K562 (cell line): ENCODE measurements at regions not wholly inside any gene's neighbourhood (a gene's known extent, or its start where the extent isn't known, plus 50 kb on each side); places are given as distances from the start of the nearest gene placed in this dataset.
"Not testable (repeated sequence)": the region's sequence is repeated elsewhere in the genome, so short reads cannot be mapped to it uniquely, and the experiment has no call there.

ENCODE experiments used
- ATAC-seq: fragments of 200-7000 bp; cut with Tn5 transposase; 3 replicates; pipeline ENCODE4 v1.9.1; 2020; ENCODE audit warnings: moderate library complexity
- BruUV-seq: library from RNA; stranded (reverse); fragments of 400-500 nt; replicated peaks from 2 replicates; lab custom pipeline; 2021; lab: Mats Ljungman, UMichigan
- CTCF ChIA-PET: fragments of 300-600 bp; formaldehyde crosslinking; extraction: SDS; loops from one replicate; lab custom pipeline; 2021; ENCODE audit warnings: low intra/inter-chr PET ratio; lab: Yijun Ruan, JAX
- POLR2A ChIA-PET: fragments of 300-600, 350-650 bp; sonication (Branson Sonifier 250); formaldehyde crosslinking; extraction: SDS; loops from one replicate; lab custom pipeline; 2021; ENCODE audit warnings: antibody characterized with exemption, inconsistent platforms; lab: Yijun Ruan, JAX
- DNase-seq, 4 experiments: peaks; one replicate each; pipeline versions ENCODE4 v3.0.0 to v3.0.0-alpha.2; 2011 to 2018; ENCODE audit warnings: low spot score in 3 of 4, mixed read lengths in 3 of 4; ENCODE audit errors: extremely low read depth in 1 of 4
- FAIRE-seq: peaks from 2 replicates; lab custom pipeline; 2011; peaks lifted over from hg19 to GRCh38; lab: Jason Lieb, UNC
- H2AFZ ChIP-seq: 2 replicates; pipeline ENCODE4 v1.6.0; 2011; ENCODE audit warnings: low read depth, low read length, control low read depth, inconsistent platforms
- H3K27ac ChIP-seq: fragments of 200-600 bp; 3 replicates; pipeline ENCODE4 v1.8.0; 2011; ENCODE audit warnings: low read depth, mild to moderate bottlenecking, control low read depth, inconsistent platforms, low read length, moderate library complexity, mixed read lengths; ENCODE audit errors: extremely low read depth
- H3K27me3 ChIP-seq, 2 experiments: fragments of 300-600 bp in 1 of 2; 2 replicates in 1 of 2; 3 replicates in 1 of 2; pipeline versions ENCODE4 v1.6.0 to v1.8.0; 2011; ENCODE audit warnings: inconsistent platforms in 2 of 2, low read length in 2 of 2, mild to moderate bottlenecking in 1 of 2, mixed read lengths in 1 of 2, moderate library complexity in 1 of 2; ENCODE audit not compliant: control insufficient read depth in 2 of 2, insufficient read depth in 2 of 2
- H3K36me3 ChIP-seq: fragments of 300-600 bp; 3 replicates; pipeline ENCODE4 v1.8.0; 2011; ENCODE audit warnings: mild to moderate bottlenecking, low read length, inconsistent platforms; ENCODE audit not compliant: control insufficient read depth, insufficient read depth
- H3K4me1 ChIP-seq, 2 experiments: fragments of 200-600 bp in 1 of 2; replicated peaks in 1 of 2; 2 replicates in 1 of 2; 3 replicates in 1 of 2; pipeline versions ENCODE4 v1.5.1 to v1.8.0; 2011; ENCODE audit warnings: inconsistent platforms in 2 of 2, low read length in 2 of 2, mild to moderate bottlenecking in 1 of 2, mixed read lengths in 1 of 2, moderate library complexity in 1 of 2; ENCODE audit not compliant: control insufficient read depth in 2 of 2, insufficient read depth in 2 of 2
- H3K4me2 ChIP-seq: 2 replicates; pipeline ENCODE4 v1.6.1; 2011; ENCODE audit warnings: low read length, control low read depth, inconsistent platforms, mixed read lengths; ENCODE audit not compliant: insufficient read depth
- H3K4me3 ChIP-seq: fragments of 200-600 bp; sonication (generic), shearing (Covaris generic); 2 replicates; pipeline ENCODE4 v1.5.1; 2016; ENCODE audit warnings: control low read depth, inconsistent platforms
- H3K79me2 ChIP-seq: fragments of 200-600 bp; 3 replicates; pipeline ENCODE4 v1.8.0; 2011; ENCODE audit warnings: low read length, inconsistent platforms; ENCODE audit not compliant: control insufficient read depth, insufficient read depth
- H3K9ac ChIP-seq, 2 experiments: 2 replicates each; pipeline versions ENCODE4 v1.6.0 to v1.6.1; 2011; ENCODE audit warnings: low read depth in 2 of 2, low read length in 2 of 2, control low read depth in 1 of 2, inconsistent platforms in 1 of 2, mild to moderate bottlenecking in 1 of 2, mixed read lengths in 1 of 2; ENCODE audit not compliant: insufficient read depth in 1 of 2
- H3K9me1 ChIP-seq: one replicate; pipeline ENCODE4 v1.6.0; 2011; ENCODE audit warnings: inconsistent platforms, mild to moderate bottlenecking, low read length, moderate library complexity; ENCODE audit not compliant: control insufficient read depth, insufficient read depth
- H3K9me3 ChIP-seq: replicated peaks from 2 replicates; pipeline ENCODE4 v1.5.1; 2011; ENCODE audit warnings: low read depth, low read length, inconsistent platforms; ENCODE audit not compliant: control insufficient read depth, insufficient read depth
- H4K20me1 ChIP-seq: replicated peaks from 2 replicates; pipeline ENCODE4 v1.6.1; 2011; ENCODE audit warnings: low read length, inconsistent platforms, mixed read lengths; ENCODE audit not compliant: control insufficient read depth, insufficient read depth
- WGBS: fragments of 100-300 bp; shearing (Covaris generic); methylation state at CpG from one replicate; pipeline ENCODE4 v1.1.6; 2016; ENCODE audit warnings: low coverage, mixed read lengths; ENCODE audit not compliant: insufficient coverage; ENCODE audit errors: missing lambda C conversion rate; 5-methylcytosine and 5-hydroxymethylcytosine counted together
- in situ Hi-C: fragments of 300-500 bp; cut with MboI; formaldehyde crosslinking; loops from 4 replicates; pipeline ENCODE4 v1.15.0; 2018; ENCODE audit warnings: inconsistent platforms, mixed read lengths
- intact Hi-C: fragments of 100-400 bp; cut with micrococcal nuclease; formaldehyde crosslinking; loops from 2 replicates; pipeline ENCODE4 v1.14.2; 2022

DNA sequence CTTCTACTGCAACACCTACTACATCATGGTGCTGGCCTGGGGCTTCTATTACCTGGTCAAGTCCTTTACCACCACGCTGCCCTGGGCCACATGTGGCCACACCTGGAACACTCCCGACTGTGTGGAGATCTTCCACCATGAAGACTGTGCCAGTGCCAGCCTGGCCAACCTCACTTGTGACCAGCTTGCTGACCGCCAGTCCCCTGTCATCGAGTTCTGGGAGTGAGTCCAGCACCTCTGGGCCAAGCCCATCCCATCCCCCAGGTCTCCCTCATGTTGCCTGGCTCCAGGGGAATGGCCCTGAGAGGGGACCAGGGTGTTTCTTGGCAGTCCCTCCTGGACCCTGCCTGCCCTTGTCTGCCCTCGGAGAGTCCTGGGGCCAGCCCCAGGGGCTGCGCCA, 519.4 kb downstream of the TP53TG3F start:
- H3K9me1 ChIP-seq, FAIRE-seq, H3K9me3 ChIP-seq, H3K4me1 ChIP-seq, H3K27me3 ChIP-seq, H3K4me3 ChIP-seq, intact Hi-C loops, ATAC-seq, DNase-seq, CTCF ChIA-PET, BruUV-seq, H3K9ac ChIP-seq, H3K79me2 ChIP-seq, H3K27ac ChIP-seq, in situ Hi-C loops, POLR2A ChIA-PET, H4K20me1 ChIP-seq, H3K36me3 ChIP-seq, H2AFZ ChIP-seq, H3K4me2 ChIP-seq: not testable (repeated sequence)
- WGBS = no CpG with 5 or more reads among the region's 6 CpGs

DNA sequence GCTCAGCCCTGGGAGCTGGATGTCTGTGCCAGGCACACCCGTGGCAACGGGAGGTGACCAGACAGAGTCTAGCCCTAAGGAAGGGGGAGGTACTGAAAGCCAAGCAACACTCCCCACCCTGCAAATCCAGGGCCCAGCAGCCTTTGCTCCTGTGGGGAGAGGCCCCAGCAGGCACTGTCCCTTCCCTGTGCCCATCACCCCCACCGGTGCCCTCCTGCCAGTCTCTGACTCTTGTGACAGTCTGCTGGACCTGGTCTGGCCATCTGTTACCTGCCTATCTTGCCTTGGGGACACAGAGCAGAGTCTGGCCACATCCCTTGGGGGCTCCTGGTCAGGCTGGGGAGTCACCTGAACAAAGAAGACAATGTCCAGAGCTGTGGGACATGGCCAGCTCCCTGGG, 520.2 kb downstream of the TP53TG3F start:
- H3K9me1 ChIP-seq, H3K9ac ChIP-seq, H3K79me2 ChIP-seq, CTCF ChIA-PET, BruUV-seq, in situ Hi-C loops, H3K4me3 ChIP-seq, H3K4me1 ChIP-seq, ATAC-seq, POLR2A ChIA-PET, DNase-seq, H3K36me3 ChIP-seq, H2AFZ ChIP-seq, H3K27ac ChIP-seq, H3K27me3 ChIP-seq, intact Hi-C loops, FAIRE-seq, H3K9me3 ChIP-seq, H3K4me2 ChIP-seq, H4K20me1 ChIP-seq: not testable (repeated sequence)
- no CpG with 5 or more reads among the region's 3 CpGs for WGBS

DNA sequence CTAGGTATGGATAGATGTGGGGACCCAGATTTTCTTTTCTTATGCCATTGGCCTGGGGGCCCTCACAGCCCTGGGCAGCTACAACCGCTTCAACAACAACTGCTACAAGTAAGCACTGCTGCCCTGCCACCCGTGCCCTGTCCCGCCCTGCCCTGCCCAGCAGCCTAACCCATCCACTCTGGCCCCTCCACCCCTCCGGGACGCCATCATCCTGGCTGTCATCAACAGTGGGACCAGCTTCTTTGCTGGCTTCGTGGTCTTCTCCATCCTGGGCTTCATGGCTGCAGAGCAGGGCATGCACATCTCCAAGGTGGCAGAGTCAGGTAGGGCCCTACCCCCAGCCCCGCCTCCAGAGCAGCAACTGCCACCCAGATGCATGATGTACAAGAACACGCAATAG, 521.3 kb downstream of the TP53TG3F start:
- CTCF ChIA-PET, POLR2A ChIA-PET: not testable (repeated sequence)

DNA sequence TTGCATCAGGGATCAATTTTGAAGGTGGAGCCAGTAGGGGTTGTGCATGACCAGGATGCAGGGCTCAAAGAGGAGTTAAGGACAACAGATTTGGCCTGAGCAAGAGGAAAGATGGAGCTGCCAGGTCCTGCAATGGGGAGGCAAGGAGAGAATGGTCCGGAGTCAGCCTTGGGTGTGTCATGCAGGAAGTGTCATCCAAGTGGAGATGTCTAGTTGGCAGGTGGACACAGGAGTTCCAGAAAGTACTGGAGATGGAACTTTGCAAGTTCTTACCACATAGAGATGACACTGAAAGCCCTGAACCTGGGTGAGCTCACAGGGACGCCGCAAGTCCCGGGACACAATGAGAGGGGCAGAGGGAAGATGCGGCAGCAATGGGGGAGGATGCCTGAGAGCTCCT, 525.0 kb downstream of the TP53TG3F start:
- WGBS = no CpG with 5 or more reads among the region's 5 CpGs
- H3K9ac ChIP-seq, H3K27ac ChIP-seq, H3K79me2 ChIP-seq, H3K9me1 ChIP-seq, H3K27me3 ChIP-seq, intact Hi-C loops, in situ Hi-C loops, H2AFZ ChIP-seq, H4K20me1 ChIP-seq, H3K36me3 ChIP-seq, ATAC-seq, BruUV-seq, CTCF ChIA-PET, POLR2A ChIA-PET, DNase-seq, H3K4me1 ChIP-seq, H3K9me3 ChIP-seq, H3K4me3 ChIP-seq, FAIRE-seq, H3K4me2 ChIP-seq: not testable (repeated sequence)

More for the DNA sequence above, 521.3 kb downstream of the TP53TG3F start:
- ATAC-seq, H2AFZ ChIP-seq, H3K9me3 ChIP-seq, intact Hi-C loops, BruUV-seq, DNase-seq, H3K27ac ChIP-seq, H3K9me1 ChIP-seq, FAIRE-seq, H3K9ac ChIP-seq, H3K4me3 ChIP-seq, H3K27me3 ChIP-seq, H3K4me2 ChIP-seq, H3K79me2 ChIP-seq, H3K4me1 ChIP-seq, in situ Hi-C loops, H4K20me1 ChIP-seq, H3K36me3 ChIP-seq: not testable (repeated sequence)
- 0% methylated on average over 3 of the region's 8 CpGs for WGBS
